ENCODE measurements at regions not wholly inside any gene's neighbourhood (a gene's known extent, or its start where the extent isn't known, plus 50 kb on each side); places are given as distances from the start of the nearest gene placed in this dataset.

DNA sequence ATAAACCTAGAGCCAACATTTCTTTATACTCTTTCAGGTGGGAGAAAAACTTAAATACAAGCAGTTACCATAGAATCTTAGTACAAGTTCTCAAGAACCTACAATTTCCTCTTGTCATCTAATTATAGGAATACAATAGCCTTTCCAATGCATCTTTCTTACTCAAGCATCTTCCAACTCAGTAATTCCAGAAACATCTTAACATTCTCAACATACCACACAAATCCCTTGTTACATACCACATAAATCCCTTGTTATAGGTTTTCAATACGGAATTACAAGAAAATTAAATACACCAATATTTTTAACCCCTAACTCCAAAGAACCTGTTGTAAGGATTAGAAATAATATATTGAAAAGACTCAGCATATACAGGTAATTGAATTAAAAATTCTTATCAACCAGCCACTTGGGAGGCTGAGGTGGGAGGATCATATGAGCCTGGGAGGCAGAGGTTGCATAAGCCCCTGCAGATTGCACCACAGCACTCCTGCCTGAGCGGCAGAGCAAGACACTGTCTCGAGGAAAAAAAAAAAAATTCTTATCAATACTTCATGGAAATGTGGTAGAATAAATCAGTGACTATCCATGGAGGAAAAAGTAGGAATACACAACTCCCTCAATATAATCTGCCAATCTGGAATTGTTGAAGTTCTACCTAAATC, 127.5 kb upstream of the CCDC28A start:
- Histone ChIP-seq H3K27me3 (ENCODE audit: control insufficient read depth in 1 of 2, insufficient read depth in 2 of 2, low read length in 2 of 2) (no peaks in the 10 kb centered on the region), H3K27ac (ENCODE audit: extremely low read length, insufficient read depth, low read length) (no peak overlapping the region), H3K79me2 (ENCODE audit: insufficient read depth, low read length) (no peaks in the 10 kb centered on the region), H4K20me1 (ENCODE audit: insufficient read depth, low read length) (no peaks in the 10 kb centered on the region), H2AFZ (ENCODE audit: low read length) (no peak overlapping the region), H3K4me1 (ENCODE audit: insufficient read depth, low read length) (peaks cover 12% of the 10 kb centered on the region), H3K4me3 (replicated peaks in 1 of 3; ENCODE audit: insufficient read depth in 1 of 3, low read depth in 2 of 3, low read length in 3 of 3) (no peak overlapping the region), H3K9ac (ENCODE audit: insufficient read depth, low read depth, low read length) (no peak overlapping the region), H3K9me3 (ENCODE audit: low read length) (no peaks in the 10 kb centered on the region), H3K36me3 (replicated peaks in 1 of 2; ENCODE audit: control insufficient read depth in 1 of 2, insufficient read depth in 2 of 2, low read length in 2 of 2) (no peaks in the 10 kb centered on the region), H3K4me2 (ENCODE audit: low read depth, low read length) (no peak overlapping the region)
- TF ChIP-seq, protein P1, sequence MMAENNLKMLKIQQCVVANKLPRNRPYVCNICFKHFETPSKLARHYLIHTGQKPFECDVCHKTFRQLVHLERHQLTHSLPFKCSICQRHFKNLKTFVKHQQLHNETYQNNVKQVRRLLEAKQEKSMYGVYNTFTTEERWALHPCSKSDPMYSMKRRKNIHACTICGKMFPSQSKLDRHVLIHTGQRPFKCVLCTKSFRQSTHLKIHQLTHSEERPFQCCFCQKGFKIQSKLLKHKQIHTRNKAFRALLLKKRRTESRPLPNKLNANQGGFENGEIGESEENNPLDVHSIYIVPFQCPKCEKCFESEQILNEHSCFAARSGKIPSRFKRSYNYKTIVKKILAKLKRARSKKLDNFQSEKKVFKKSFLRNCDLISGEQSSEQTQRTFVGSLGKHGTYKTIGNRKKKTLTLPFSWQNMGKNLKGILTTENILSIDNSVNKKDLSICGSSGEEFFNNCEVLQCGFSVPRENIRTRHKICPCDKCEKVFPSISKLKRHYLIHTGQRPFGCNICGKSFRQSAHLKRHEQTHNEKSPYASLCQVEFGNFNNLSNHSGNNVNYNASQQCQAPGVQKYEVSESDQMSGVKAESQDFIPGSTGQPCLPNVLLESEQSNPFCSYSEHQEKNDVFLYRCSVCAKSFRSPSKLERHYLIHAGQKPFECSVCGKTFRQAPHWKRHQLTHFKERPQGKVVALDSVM (CRISPR knock-in tag; IDR thresholded peaks at IDR 0.05): peak; percentile 52; the same call in 1 of the 2 replicates
- TF ChIP-seq, protein P2, sequence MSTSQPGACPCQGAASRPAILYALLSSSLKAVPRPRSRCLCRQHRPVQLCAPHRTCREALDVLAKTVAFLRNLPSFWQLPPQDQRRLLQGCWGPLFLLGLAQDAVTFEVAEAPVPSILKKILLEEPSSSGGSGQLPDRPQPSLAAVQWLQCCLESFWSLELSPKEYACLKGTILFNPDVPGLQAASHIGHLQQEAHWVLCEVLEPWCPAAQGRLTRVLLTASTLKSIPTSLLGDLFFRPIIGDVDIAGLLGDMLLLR (CRISPR knock-in tag; IDR thresholded peaks at IDR 0.05): no peak
- TF ChIP-seq ETV5 (CRISPR knock-in tag; IDR thresholded peaks at IDR 0.05; ENCODE audit: borderline replicate concordance): no peak
- intact Hi-C loops (cut with micrococcal nuclease; ENCODE audit: unreplicated experiment) (no loop called here), in situ Hi-C loops (cut with HindIII; ENCODE audit: extremely low pct_ligation_motif_present, low pct_unique_long_range_greater_than_20kb) (no loop called here)
- no TSS peak for BruUV-seq (replicated peaks)
- no peak for ATAC-seq
- no peak for FAIRE-seq
- DNase-seq (ENCODE audit: low spot score): no peak
- ChIA-PET POLR2A (no interaction called here), CTCF (ENCODE audit: low intra/inter-chr PET ratio, low total read pairs) (no interaction called here)
- 81% methylated on average over 3 of the region's 3 CpGs for WGBS (ENCODE audit: low lambda C conversion rate)

GRCh38 chr6:138647006-138647405, 126.6 kb upstream of the CCDC28A start:
- Histone ChIP-seq H3K4me2 (ENCODE audit: low read depth, low read length) (no peak overlapping the region), H3K79me2 (ENCODE audit: insufficient read depth, low read length) (no peaks in the 10 kb centered on the region), H3K4me1 (ENCODE audit: insufficient read depth, low read length) (peaks cover 12% of the 10 kb centered on the region), H3K36me3 (replicated peaks in 1 of 2; ENCODE audit: control insufficient read depth in 1 of 2, insufficient read depth in 2 of 2, low read length in 2 of 2) (no peaks in the 10 kb centered on the region), H3K4me3 (replicated peaks in 1 of 3; ENCODE audit: insufficient read depth in 1 of 3, low read depth in 2 of 3, low read length in 3 of 3) (no peak overlapping the region), H3K9me3 (ENCODE audit: low read length) (no peaks in the 10 kb centered on the region), H4K20me1 (ENCODE audit: insufficient read depth, low read length) (no peaks in the 10 kb centered on the region), H2AFZ (ENCODE audit: low read length) (no peak overlapping the region), H3K27ac (ENCODE audit: extremely low read length, insufficient read depth, low read length) (no peak overlapping the region), H3K27me3 (ENCODE audit: control insufficient read depth in 1 of 2, insufficient read depth in 2 of 2, low read length in 2 of 2) (no peaks in the 10 kb centered on the region), H3K9ac (ENCODE audit: insufficient read depth, low read depth, low read length) (no peak overlapping the region)
- in situ Hi-C loops (cut with HindIII; ENCODE audit: extremely low pct_ligation_motif_present, low pct_unique_long_range_greater_than_20kb): no loop called here
- intact Hi-C loops (cut with micrococcal nuclease; ENCODE audit: unreplicated experiment): no loop called here
- no TSS peak for BruUV-seq (replicated peaks)
- ChIA-PET CTCF (ENCODE audit: low intra/inter-chr PET ratio, low total read pairs) (no interaction called here), POLR2A (no interaction called here)
- FAIRE-seq: no peak
- WGBS (ENCODE audit: low lambda C conversion rate): 90% methylated on average over 6 of the region's 6 CpGs
- DNase-seq (ENCODE audit: low spot score): no peak
- ATAC-seq: no peak
- TF ChIP-seq HNF1B (CRISPR knock-in tag; IDR thresholded peaks at IDR 0.05): no peak
- TF ChIP-seq, protein P3, sequence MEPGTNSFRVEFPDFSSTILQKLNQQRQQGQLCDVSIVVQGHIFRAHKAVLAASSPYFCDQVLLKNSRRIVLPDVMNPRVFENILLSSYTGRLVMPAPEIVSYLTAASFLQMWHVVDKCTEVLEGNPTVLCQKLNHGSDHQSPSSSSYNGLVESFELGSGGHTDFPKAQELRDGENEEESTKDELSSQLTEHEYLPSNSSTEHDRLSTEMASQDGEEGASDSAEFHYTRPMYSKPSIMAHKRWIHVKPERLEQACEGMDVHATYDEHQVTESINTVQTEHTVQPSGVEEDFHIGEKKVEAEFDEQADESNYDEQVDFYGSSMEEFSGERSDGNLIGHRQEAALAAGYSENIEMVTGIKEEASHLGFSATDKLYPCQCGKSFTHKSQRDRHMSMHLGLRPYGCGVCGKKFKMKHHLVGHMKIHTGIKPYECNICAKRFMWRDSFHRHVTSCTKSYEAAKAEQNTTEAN (CRISPR knock-in tag; conservative IDR thresholded peaks at IDR 0.05): no peak
- TF ChIP-seq WIZ (CRISPR knock-in tag; IDR thresholded peaks at IDR 0.05): no peak
- no peak for TF ChIP-seq ZNF34 (CRISPR knock-in tag; IDR thresholded peaks at IDR 0.05; ENCODE audit: borderline replicate concordance)
- TF ChIP-seq HNRNPH1 (optimal IDR thresholded peaks at IDR 0.05; ENCODE audit: low read depth, low read length): no peak
- TF ChIP-seq ZNF350 (CRISPR knock-in tag; IDR thresholded peaks at IDR 0.05; ENCODE audit: borderline replicate concordance, low read depth): no peak
- no peak for TF ChIP-seq ZKSCAN1 (IDR thresholded peaks at IDR 0.05; ENCODE audit: low read length)
- no peak for TF ChIP-seq NR2F6 (IDR thresholded peaks at IDR 0.05)
- no peak for TF ChIP-seq NR2F6 (CRISPR knock-in tag; IDR thresholded peaks at IDR 0.05)
- TF ChIP-seq DNMT3B (CRISPR knock-in tag; conservative IDR thresholded peaks at IDR 0.05): no peak
- no peak for TF ChIP-seq PTBP1 (IDR thresholded peaks at IDR 0.05; ENCODE audit: low read depth, low read length, poor library complexity, severe bottlenecking)
